NCI-H2227 (cell line): ENCODE measurements at regions not wholly inside any gene's neighbourhood (a gene's known extent, or its start where the extent isn't known, plus 50 kb on each side); places are given as distances from the start of the nearest gene placed in this dataset.
"Not testable (repeated sequence)": the region's sequence is repeated elsewhere in the genome, so short reads cannot be mapped to it uniquely, and the experiment has no call there.

Source experiments
- DNase-seq: peaks from one replicate; lab custom pipeline; 2025; ENCODE audit not compliant: unreplicated experiment; lab: John Stamatoyannopoulos, UW

- no peak for DNase-seq
These were observed 164.4 kb downstream of the CXXC4 start for GRCh38 chr4:104330125-104330905.

- DNase-seq, result not testable (repeated sequence)
These were observed 167.6 kb downstream of the CXXC4 start for GRCh38 chr4:104326991-104327694.

- no peak for DNase-seq
These were observed 192.0 kb downstream of the CXXC4 start for GRCh38 chr4:104302731-104303130.

GRCh38 chr4:104294811-104295210 is 199.9 kb downstream of the CXXC4 start:
- no peak for DNase-seq

- DNase-seq, result no peak
These were observed 207.8 kb downstream of the CXXC4 start for GRCh38 chr4:104286867-104287266.

- DNase-seq, result no peak
These were observed 211.4 kb downstream of the CXXC4 start for GRCh38 chr4:104283303-104283702.

GRCh38 chr4:104279744-104280143 is 214.9 kb downstream of the CXXC4 start:
- no peak for DNase-seq

- no peak for DNase-seq
These were observed 221.7 kb downstream of the CXXC4 start for GRCh38 chr4:104272966-104273365.

GRCh38 chr4:104269603-104270002 is 225.1 kb downstream of the CXXC4 start:
- not testable (repeated sequence) for DNase-seq

GRCh38 chr4:104263100-104263499 is 231.6 kb downstream of the CXXC4 start:
- no peak for DNase-seq

- no peak for DNase-seq
These were observed 232.0 kb downstream of the CXXC4 start for GRCh38 chr4:104262678-104263077.

GRCh38 chr4:104248726-104249125 is 246.0 kb downstream of the CXXC4 start:
- no peak for DNase-seq

GRCh38 chr4:104235967-104236366 is 258.7 kb downstream of the CXXC4 start:
- peak; percentile 42 for DNase-seq

- DNase-seq, result no peak
These were observed 277.2 kb downstream of the CXXC4 start for GRCh38 chr4:104217526-104217925.

GRCh38 chr4:104211657-104212056 is 283.0 kb downstream of the CXXC4 start:
- no peak for DNase-seq

GRCh38 chr4:104210420-104210819 is 284.3 kb downstream of the CXXC4 start:
- no peak for DNase-seq

GRCh38 chr4:104206784-104207183 is 287.9 kb downstream of the CXXC4 start:
- no peak for DNase-seq

- DNase-seq, result no peak
These were observed 289.6 kb downstream of the CXXC4 start for GRCh38 chr4:104205116-104205515.

- peak; percentile 73 for DNase-seq
These were observed 306.4 kb downstream of the CXXC4 start for GRCh38 chr4:104188301-104188700.

GRCh38 chr4:104169437-104169836 is 325.3 kb downstream of the CXXC4 start:
- DNase-seq, result no peak

- DNase-seq, result no peak
These were observed 327.9 kb downstream of the CXXC4 start for GRCh38 chr4:104166749-104167148.

- DNase-seq, result no peak
These were observed 330.9 kb downstream of the CXXC4 start for GRCh38 chr4:104163820-104164219.
